ENCODE measurements at regions not wholly inside any gene's neighbourhood (a gene's known extent, or its start where the extent isn't known, plus 50 kb on each side); places are given as distances from the start of the nearest gene placed in this dataset.

DNA sequence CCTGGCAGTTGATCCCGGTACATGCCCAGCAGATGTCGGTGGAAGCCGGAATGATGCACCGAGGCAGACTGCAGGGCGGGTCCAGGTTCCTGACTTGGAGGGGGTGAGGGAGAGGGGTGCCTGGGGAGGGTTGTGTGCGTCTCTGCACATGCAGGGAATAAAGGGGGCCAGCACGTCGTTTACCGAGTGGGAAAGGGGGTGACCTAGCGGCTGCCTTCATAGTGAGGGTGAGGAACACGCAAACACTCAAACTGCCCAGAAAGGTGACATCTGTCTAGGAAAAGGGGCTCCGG lies 801.7 kb downstream of the TBC1D22A start:
- no peak overlapping the region for H3K4me3 ChIP-seq (replicated peaks; ENCODE audit: low read depth, low read length)
- TF ChIP-seq, protein P1, sequence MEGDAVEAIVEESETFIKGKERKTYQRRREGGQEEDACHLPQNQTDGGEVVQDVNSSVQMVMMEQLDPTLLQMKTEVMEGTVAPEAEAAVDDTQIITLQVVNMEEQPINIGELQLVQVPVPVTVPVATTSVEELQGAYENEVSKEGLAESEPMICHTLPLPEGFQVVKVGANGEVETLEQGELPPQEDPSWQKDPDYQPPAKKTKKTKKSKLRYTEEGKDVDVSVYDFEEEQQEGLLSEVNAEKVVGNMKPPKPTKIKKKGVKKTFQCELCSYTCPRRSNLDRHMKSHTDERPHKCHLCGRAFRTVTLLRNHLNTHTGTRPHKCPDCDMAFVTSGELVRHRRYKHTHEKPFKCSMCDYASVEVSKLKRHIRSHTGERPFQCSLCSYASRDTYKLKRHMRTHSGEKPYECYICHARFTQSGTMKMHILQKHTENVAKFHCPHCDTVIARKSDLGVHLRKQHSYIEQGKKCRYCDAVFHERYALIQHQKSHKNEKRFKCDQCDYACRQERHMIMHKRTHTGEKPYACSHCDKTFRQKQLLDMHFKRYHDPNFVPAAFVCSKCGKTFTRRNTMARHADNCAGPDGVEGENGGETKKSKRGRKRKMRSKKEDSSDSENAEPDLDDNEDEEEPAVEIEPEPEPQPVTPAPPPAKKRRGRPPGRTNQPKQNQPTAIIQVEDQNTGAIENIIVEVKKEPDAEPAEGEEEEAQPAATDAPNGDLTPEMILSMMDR (IDR thresholded peaks at IDR 0.05; ENCODE audit: low read depth, low read length, missing control alignments): no peak
- DNase-seq (ENCODE audit: extremely low read depth, low read depth): no peak

DNA sequence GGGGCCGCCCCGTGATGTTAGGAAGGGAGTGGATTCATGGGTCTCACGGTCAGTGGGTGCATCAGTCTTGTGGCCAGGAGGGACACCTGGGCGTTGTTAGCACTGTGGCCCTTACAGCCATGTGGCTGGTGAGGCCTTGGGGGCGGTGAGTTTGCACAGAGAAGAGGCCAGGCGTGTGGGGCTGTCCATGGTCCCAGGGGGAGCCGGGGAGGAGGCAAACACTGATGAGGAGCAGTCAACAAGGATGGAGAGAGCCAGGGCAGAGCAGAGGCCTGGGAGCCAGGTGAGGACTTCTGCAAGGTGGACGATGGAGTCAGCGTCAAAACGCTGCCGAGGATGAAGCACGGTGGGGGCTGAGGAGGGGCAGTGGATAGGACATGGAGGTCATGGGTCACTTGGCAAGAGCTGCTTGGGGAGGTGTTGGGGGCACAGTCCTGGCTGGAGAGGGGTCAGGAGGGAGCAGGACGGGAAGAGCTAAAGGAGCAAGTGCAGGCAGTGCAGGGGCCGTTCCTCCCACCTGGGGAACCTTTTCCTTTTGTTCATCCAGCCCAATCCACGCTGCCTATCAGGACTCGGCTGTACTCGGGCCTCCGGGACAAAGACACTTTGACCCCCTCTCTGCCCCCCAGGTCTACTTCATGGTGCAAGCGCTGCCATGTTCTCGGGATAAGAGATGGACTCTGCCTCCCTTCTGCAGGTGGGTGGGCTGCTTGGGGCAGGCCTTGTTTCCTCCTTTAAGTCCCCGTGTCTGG lies 801.1 kb downstream of the TBC1D22A start:
- TF ChIP-seq, protein P1 (IDR thresholded peaks at IDR 0.05; ENCODE audit: low read depth, low read length, missing control alignments): no peak
- no peak overlapping the region for H3K4me3 ChIP-seq (replicated peaks; ENCODE audit: low read depth, low read length)
- no peak for DNase-seq (ENCODE audit: extremely low read depth, low read depth)

DNA sequence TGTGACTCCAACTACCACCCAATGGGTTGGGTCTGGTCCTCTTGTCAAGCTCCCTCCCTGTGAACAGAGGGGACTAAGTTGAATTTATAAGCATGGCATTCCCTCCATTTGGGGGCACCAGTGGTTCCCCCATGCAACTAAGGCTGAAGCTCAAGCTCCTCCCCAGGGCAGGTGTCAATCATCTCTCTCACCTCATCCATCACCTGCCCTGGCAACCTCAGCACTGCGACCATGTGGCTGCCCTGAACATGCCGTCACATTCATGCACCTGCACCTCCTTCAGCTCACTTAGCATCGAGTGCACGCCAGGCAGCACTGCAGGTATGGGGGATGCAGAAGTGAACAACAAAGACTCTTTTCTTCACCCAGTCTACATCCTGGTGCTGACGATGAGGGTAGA lies 799.3 kb downstream of the TBC1D22A start:
- no peak for DNase-seq (ENCODE audit: extremely low read depth, low read depth)
- no peak overlapping the region for H3K4me3 ChIP-seq (replicated peaks; ENCODE audit: low read depth, low read length)
- TF ChIP-seq, protein P1 (IDR thresholded peaks at IDR 0.05; ENCODE audit: low read depth, low read length, missing control alignments): no peak

DNA sequence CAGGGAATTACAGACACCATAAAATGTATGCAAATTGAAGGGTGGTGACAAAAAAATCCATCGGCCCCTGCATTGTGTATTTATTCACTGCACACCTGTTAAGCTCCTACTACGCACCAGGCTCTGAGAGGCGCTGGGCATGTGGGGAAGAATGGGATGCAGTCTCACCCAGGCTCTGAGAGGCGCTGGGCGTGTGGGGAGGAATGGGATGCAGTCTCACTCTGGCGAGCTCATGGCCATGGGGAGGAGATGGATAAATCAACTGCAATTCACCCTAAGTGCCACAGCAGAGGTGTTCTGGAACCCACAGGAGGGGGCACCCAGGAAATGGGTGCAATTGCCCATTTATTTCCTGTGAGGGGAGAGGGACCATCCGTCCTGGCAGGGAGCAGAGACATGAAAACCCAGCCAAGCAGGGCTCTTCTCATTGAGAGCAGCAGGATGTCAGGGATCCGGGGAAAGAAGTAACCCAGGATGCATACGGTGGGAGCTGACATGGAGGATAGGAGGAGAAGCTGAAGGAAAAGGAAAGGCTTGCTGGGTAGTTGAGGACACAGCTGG lies 798.7 kb downstream of the TBC1D22A start:
- H3K4me3 ChIP-seq (replicated peaks; ENCODE audit: low read depth, low read length): no peak overlapping the region
- DNase-seq (ENCODE audit: extremely low read depth, low read depth): no peak
- TF ChIP-seq, protein P1 (IDR thresholded peaks at IDR 0.05; ENCODE audit: low read depth, low read length, missing control alignments): no peak

DNA sequence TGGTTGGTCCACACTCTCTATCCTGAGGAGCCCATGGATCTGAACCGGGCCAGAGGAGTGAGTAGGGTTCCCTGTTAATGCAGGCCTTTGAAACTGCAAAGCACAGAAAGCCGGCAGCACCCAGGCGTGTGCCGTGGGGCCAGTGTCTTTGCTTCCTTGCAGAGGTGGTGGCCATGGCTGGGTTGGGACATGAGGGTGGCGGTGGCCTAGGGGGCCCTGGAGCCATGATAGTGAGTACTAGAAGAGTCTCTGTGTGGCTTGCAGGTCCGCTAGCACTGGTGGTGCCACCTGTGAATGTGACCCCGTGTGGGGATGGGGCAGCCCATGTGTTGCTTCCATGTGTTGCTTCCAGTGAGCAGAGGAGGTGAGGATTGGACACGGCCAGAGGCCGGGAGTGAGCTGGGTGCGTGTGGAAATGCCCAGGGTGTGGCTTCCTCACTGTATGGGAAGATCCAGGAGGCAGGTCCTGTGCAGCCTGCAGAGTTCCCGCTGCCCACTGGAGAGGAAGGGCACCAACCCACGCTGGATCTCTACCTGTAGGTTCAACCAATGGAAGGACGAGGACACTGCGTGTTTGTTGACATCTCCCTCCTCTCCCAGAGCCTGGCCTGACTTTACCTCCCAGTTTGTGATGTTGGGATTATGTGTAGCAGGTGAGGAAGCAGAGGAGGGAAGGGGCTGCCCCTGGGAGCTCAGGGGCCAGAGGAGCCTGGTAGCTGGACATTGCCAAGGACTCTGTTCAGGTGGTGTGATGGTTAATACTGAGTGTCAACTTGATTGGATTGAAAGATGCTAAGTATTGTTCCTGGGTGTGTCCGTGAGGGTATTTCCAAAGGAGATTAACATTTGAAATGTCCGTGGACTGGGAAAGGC lies 796.6 kb downstream of the TBC1D22A start:
- TF ChIP-seq, protein P1 (IDR thresholded peaks at IDR 0.05; ENCODE audit: low read depth, low read length, missing control alignments): no peak
- no peak overlapping the region for H3K4me3 ChIP-seq (replicated peaks; ENCODE audit: low read depth, low read length)
- DNase-seq (ENCODE audit: extremely low read depth, low read depth): no peak

DNA sequence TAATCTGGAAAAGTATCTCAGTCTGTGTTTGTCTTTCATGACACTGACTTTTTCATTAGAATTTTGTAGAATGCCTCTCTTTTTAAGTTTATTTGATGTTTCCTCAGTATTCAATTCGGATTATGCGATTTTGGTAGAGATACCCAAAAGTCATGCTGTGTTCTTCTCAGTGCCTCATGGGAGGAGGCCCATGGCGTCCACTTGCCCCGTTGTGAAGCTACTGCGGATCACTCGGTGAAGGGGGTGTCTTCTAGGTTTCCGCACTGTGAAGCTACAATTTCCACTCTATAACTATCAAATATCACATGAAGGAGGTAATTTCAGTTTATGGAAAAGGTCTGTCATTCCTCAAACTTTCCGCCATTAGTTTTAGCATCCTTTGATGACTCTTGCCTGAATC lies 794.0 kb downstream of the TBC1D22A start:
- no peak overlapping the region for H3K4me3 ChIP-seq (replicated peaks; ENCODE audit: low read depth, low read length)
- DNase-seq (ENCODE audit: extremely low read depth, low read depth): no peak
- TF ChIP-seq, protein P1 (IDR thresholded peaks at IDR 0.05; ENCODE audit: low read depth, low read length, missing control alignments): no peak
